Subcutaneous abdominal adipose tissue (tissue), 5 donors: ENCODE measurements at regions not wholly inside any gene's neighbourhood (a gene's known extent, or its start where the extent isn't known, plus 50 kb on each side); places are given as distances from the start of the nearest gene placed in this dataset.

Experiments
- H3K27ac ChIP-seq: one replicate; pipeline ENCODE4 v1.7.0; 2013; ENCODE audit warnings: low read depth, mild to moderate bottlenecking, inconsistent platforms, low read length, moderate library complexity
- H3K27me3 ChIP-seq, 5 donors: one replicate each; pipeline ENCODE4 v1.7.0; 2013; ENCODE audit warnings: low read length in 5 of 5, inconsistent platforms in 1 of 5; ENCODE audit not compliant: control insufficient read depth in 5 of 5, insufficient read depth in 4 of 5
- H3K36me3 ChIP-seq, 5 donors: one replicate each; pipeline ENCODE4 v1.7.0; 2013; ENCODE audit warnings: low read length in 5 of 5; ENCODE audit not compliant: control insufficient read depth in 5 of 5, insufficient read depth in 5 of 5
- H3K4me1 ChIP-seq, 5 donors: one replicate each; pipeline ENCODE4 v1.7.0; 2013; ENCODE audit warnings: low read length in 5 of 5, mild to moderate bottlenecking in 3 of 5, moderate library complexity in 1 of 5; ENCODE audit not compliant: control insufficient read depth in 5 of 5, insufficient read depth in 5 of 5
- H3K4me3 ChIP-seq, 5 donors: one replicate each; pipeline ENCODE4 v1.7.0; 2013; ENCODE audit warnings: low read length in 5 of 5, low read depth in 1 of 5
- H3K9ac ChIP-seq, 5 donors: one replicate each; pipeline ENCODE4 v1.7.0; 2013; ENCODE audit warnings: low read length in 5 of 5, mild to moderate bottlenecking in 4 of 5, moderate library complexity in 3 of 5
- H3K9me3 ChIP-seq, 5 donors: one replicate each; pipeline ENCODE4 v1.7.0; 2013; ENCODE audit warnings: low read length in 5 of 5; ENCODE audit not compliant: control insufficient read depth in 5 of 5
- donor health status: healthy.
- donor health status: healthy.
- donor health status: healthy.
- donor health status: healthy.
- donor health status: healthy.

GRCh38 chr5:35483191-35483590 is 134.5 kb upstream of the SPEF2 start:
- H3K4me1 ChIP-seq = no peaks in the 10 kb centered on the region
- H3K27ac ChIP-seq = no peak overlapping the region
- no peaks in the 10 kb centered on the region for H3K9me3 ChIP-seq
- H3K27me3 ChIP-seq = no peaks in the 10 kb centered on the region
- no peaks in the 10 kb centered on the region for H3K36me3 ChIP-seq
- H3K4me3 ChIP-seq = no peak overlapping the region
- no peak overlapping the region for H3K9ac ChIP-seq

DNA sequence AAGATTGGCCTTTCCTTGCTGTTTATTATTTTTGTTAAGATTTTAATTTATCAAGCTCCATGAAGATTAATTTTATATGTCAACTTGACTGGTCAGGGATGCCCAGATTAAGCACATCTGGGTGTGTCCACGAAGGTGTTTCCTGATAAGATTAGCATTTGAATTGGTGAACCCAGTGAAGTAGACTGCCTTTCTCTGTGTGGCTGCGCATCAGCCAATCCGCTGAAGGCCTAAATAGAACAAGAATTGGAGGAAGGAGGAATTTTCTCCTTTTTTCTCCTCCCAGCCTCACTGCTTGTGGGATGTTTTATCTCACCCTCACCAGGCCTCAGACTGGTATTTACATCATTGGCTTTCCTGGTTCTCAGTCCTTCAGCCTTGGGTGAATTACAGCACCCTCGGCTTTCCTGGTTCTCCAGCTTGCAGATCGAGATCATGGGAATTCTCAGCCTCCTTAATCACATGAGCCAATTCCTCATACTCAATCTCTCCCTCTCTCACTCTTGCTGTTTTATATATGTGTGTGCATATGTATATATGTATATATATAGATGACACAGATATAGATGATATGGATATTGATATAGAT is 135.4 kb upstream of the SPEF2 start:
- Histone ChIP-seq H3K9ac (no peak overlapping the region), H3K27ac (no peak overlapping the region), H3K4me3 (no peak overlapping the region), H3K27me3 (no peaks in the 10 kb centered on the region), H3K4me1 (no peaks in the 10 kb centered on the region), H3K9me3 (no peaks in the 10 kb centered on the region), H3K36me3 (no peaks in the 10 kb centered on the region)

DNA sequence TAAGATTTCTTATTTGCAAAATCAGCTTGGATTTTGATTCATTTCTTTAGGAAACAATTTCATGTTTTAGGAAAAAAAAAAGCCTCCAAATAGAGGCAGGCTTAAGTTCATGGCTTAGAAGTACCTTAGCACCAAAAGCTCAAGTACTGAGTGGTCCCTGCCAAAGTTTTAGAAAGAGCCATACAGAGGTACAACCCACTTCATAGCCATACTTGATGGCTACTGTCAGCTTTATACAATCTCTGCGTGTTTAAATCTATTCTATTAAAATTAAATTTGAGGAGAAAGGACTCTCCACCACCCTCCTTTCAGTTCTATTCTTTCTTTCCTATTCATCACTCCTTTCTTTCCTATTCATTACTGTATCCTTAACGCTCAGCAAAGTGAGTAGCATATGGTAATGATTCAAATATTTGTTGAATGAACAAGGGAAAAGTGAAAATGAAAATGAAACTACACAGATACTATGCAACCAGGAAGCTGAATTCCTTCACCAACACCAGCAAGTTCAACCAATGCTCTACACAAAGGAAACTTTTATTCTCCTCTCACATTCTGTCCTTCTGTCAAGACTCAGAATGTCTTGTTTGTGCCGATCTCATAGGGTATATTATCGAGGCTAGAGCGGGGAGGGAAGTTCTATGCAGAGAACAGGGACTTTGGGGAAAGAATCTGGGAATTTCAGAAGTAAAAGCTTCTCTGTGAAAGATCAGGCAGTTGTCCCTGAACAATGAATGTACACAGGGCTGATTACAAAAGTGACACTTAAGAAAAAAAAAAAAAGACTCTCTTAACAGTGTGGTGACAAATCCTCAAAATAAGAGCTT is 138.6 kb upstream of the SPEF2 start:
- H3K36me3 ChIP-seq = no peaks in the 10 kb centered on the region
- no peaks in the 10 kb centered on the region for H3K4me1 ChIP-seq
- peak overlapping the region; percentile 67 for H3K27ac ChIP-seq
- H3K9me3 ChIP-seq = no peaks in the 10 kb centered on the region
- no peaks in the 10 kb centered on the region for H3K27me3 ChIP-seq
- H3K9ac ChIP-seq = peak overlapping the region in 2 of 5 donors; percentile 28 to 31
- peak overlapping the region; percentile 44 to 73 (median 57) for H3K4me3 ChIP-seq

- no peaks in the 10 kb centered on the region for H3K4me1 ChIP-seq
- no peaks in the 10 kb centered on the region for H3K9me3 ChIP-seq
- no peaks in the 10 kb centered on the region for H3K27me3 ChIP-seq
- H3K36me3 ChIP-seq = no peaks in the 10 kb centered on the region
- H3K9ac ChIP-seq = no peak overlapping the region
- H3K27ac ChIP-seq = no peak overlapping the region
- no peak overlapping the region for H3K4me3 ChIP-seq
These were observed 139.8 kb upstream of the SPEF2 start for GRCh38 chr5:35477911-35478310.

DNA sequence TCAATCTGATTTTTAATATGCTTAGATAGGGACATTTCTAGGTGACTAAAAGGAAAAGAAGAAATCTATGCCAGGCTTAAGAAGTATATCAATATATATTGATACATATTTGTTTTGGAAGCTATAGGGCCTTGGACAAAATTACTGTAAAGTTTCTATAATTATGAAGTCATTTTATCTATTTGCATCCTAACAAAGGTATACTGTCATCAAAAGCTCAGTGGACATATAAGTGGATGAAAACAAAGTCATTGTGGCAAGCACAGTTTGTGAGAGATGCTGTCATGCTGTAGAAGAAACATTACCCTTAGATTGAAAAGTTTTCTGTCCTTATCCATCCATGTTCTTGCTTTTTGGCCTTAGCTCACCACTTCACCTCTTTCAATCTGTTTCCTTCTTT is 140.3 kb upstream of the SPEF2 start:
- no peaks in the 10 kb centered on the region for H3K9me3 ChIP-seq
- no peaks in the 10 kb centered on the region for H3K27me3 ChIP-seq
- no peak overlapping the region for H3K4me3 ChIP-seq
- H3K4me1 ChIP-seq = no peaks in the 10 kb centered on the region
- no peaks in the 10 kb centered on the region for H3K36me3 ChIP-seq
- H3K27ac ChIP-seq = no peak overlapping the region
- no peak overlapping the region for H3K9ac ChIP-seq

DNA sequence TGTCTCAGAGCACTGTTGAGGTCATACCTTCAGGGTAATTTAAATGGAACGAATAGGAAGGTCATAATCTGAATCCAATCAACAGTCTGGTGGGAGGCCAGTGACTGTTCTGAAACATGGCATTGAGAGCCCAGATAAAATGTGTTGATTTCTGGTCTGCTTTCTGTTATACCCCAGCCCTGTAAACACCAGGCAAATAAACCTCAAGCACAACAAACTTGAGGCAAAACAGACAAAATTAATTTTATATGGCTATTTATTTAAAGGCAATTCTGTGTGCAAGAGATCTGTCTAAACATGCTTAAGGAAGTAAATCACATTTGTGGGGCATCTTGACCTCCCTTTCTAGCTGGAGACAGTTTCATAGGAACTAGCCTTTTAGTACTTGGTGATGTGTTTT is 140.9 kb upstream of the SPEF2 start:
- H3K9me3 ChIP-seq = no peaks in the 10 kb centered on the region
- H3K4me3 ChIP-seq = no peak overlapping the region
- H3K27me3 ChIP-seq = no peaks in the 10 kb centered on the region
- no peaks in the 10 kb centered on the region for H3K36me3 ChIP-seq
- H3K4me1 ChIP-seq = no peaks in the 10 kb centered on the region
- no peak overlapping the region for H3K27ac ChIP-seq
- H3K9ac ChIP-seq = no peak overlapping the region

- Histone ChIP-seq H3K9ac (no peak overlapping the region), H3K4me1 (no peaks in the 10 kb centered on the region), H3K4me3 (no peak overlapping the region), H3K9me3 (no peaks in the 10 kb centered on the region), H3K27ac (no peak overlapping the region), H3K27me3 (no peaks in the 10 kb centered on the region), H3K36me3 (no peaks in the 10 kb centered on the region)
These were observed 141.6 kb upstream of the SPEF2 start for GRCh38 chr5:35476036-35476435.

DNA sequence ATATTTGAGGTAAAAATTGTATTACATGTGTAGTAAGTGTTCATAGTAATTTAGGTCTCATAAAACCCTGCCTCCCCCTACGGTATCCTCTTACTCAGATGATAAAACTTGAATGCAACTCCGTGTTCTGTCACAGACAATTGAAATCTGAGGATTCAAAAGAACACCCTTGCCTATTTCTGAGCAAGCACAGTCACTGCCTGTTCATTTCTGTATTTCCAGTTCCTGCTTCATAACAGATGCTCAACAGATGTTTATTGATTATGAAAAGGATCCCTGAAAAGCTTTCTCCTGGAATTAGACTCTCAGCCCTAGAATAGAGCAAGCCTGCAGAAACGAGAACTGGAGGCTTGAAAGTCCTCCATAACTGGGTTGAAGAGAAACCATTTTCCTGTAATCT is 144.1 kb upstream of the SPEF2 start:
- H3K9ac ChIP-seq = no peak overlapping the region
- no peaks in the 10 kb centered on the region for H3K9me3 ChIP-seq
- H3K36me3 ChIP-seq = no peaks in the 10 kb centered on the region
- H3K27me3 ChIP-seq = no peaks in the 10 kb centered on the region
- H3K27ac ChIP-seq = no peak overlapping the region
- H3K4me1 ChIP-seq = no peaks in the 10 kb centered on the region
- no peak overlapping the region for H3K4me3 ChIP-seq

- Histone ChIP-seq H3K9ac (no peak overlapping the region), H3K9me3 (no peaks in the 10 kb centered on the region), H3K27ac (no peak overlapping the region), H3K36me3 (no peaks in the 10 kb centered on the region), H3K4me1 (no peaks in the 10 kb centered on the region), H3K27me3 (no peaks in the 10 kb centered on the region), H3K4me3 (no peak overlapping the region)
These were observed 146.8 kb upstream of the SPEF2 start for GRCh38 chr5:35470866-35471265.

DNA sequence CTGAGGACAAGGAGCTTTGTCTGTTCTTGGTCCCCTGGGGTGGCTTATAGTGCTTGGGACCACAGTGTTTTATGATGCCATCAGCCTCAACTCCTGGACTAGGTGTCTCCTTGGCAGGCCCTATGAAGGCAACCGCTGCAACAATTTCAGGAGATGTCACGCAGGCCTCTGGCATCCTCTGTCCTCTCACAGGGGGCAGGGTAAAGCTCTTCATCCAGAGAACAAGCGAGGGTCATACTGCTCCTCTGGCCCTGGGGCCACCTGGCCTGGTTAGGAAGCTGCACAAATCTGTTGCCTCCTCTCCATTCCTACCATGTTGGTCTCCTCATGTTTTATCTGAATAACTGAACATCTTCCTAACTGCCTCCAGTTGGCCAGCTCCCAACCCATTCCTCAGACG is 148.9 kb upstream of the SPEF2 start:
- Histone ChIP-seq H3K4me3 (no peak overlapping the region), H3K9me3 (peaks cover 0 to 5% (median 0%) of the 10 kb centered on the region in 5 donors), H3K9ac (no peak overlapping the region), H3K4me1 (no peaks in the 10 kb centered on the region), H3K36me3 (no peaks in the 10 kb centered on the region), H3K27me3 (no peaks in the 10 kb centered on the region), H3K27ac (no peak overlapping the region)
